Osteoblast (primary cell): ENCODE measurements at regions not wholly inside any gene's neighbourhood (a gene's known extent, or its start where the extent isn't known, plus 50 kb on each side); places are given as distances from the start of the nearest gene placed in this dataset.

Experiments
- DNase-seq: peaks from one replicate; pipeline ENCODE4 v3.0.0; 2011; ENCODE audit warnings: low spot score, mixed read lengths; ENCODE audit not compliant: insufficient read length; ENCODE audit errors: missing footprints
- H2AFZ ChIP-seq: 2 replicates; pipeline ENCODE4 v1.6.0; 2011; ENCODE audit warnings: mild to moderate bottlenecking, low read length
- H3K27ac ChIP-seq: 2 replicates; pipeline ENCODE4 v1.5.1; 2011; ENCODE audit warnings: mild to moderate bottlenecking, low read depth, low read length, moderate library complexity
- H3K27me3 ChIP-seq: 2 replicates; pipeline ENCODE4 v1.6.0; 2012; ENCODE audit warnings: mild to moderate bottlenecking, control low read depth, inconsistent platforms, low read length, moderate library complexity; ENCODE audit not compliant: insufficient read depth
- H3K36me3 ChIP-seq: 2 replicates; pipeline ENCODE4 v1.5.1; 2011; ENCODE audit warnings: mild to moderate bottlenecking, low read length, control low read depth, moderate library complexity; ENCODE audit not compliant: insufficient read depth
- H3K4me1 ChIP-seq: 2 replicates; pipeline ENCODE4 v1.5.1; 2011; ENCODE audit warnings: mild to moderate bottlenecking, low read length, control low read depth, moderate library complexity; ENCODE audit not compliant: insufficient read depth
- H3K4me2 ChIP-seq: 2 replicates; pipeline ENCODE4 v1.6.0; 2011; ENCODE audit warnings: mild to moderate bottlenecking, low read length; ENCODE audit not compliant: insufficient read depth
- H3K4me3 ChIP-seq: fragments of 200-600 bp; sonication (generic); 3 replicates; pipeline ENCODE4 v1.5.1; 2012; ENCODE audit warnings: mild to moderate bottlenecking, low read length, inconsistent platforms; ENCODE audit not compliant: insufficient read depth
- H3K79me2 ChIP-seq: 2 replicates; pipeline ENCODE4 v1.6.0; 2012; ENCODE audit warnings: mild to moderate bottlenecking, low read length, control low read depth, inconsistent platforms; ENCODE audit not compliant: insufficient read depth
- H3K9me3 ChIP-seq: 2 replicates; pipeline ENCODE4 v1.5.1; 2011; ENCODE audit warnings: low read depth, low read length, control low read depth
- H4K20me1 ChIP-seq: 2 replicates; pipeline ENCODE4 v1.6.0; 2012; ENCODE audit warnings: mild to moderate bottlenecking, low read length, control low read depth; ENCODE audit not compliant: insufficient read depth
- TF ChIP-seq, protein P1 (sequence below): IDR thresholded peaks from 2 replicates; pipeline ENCODE4 v1.5.1; 2011; ENCODE audit warnings: mild to moderate bottlenecking, low read depth, low read length, moderate library complexity; ENCODE audit errors: extremely low read depth

DNA sequence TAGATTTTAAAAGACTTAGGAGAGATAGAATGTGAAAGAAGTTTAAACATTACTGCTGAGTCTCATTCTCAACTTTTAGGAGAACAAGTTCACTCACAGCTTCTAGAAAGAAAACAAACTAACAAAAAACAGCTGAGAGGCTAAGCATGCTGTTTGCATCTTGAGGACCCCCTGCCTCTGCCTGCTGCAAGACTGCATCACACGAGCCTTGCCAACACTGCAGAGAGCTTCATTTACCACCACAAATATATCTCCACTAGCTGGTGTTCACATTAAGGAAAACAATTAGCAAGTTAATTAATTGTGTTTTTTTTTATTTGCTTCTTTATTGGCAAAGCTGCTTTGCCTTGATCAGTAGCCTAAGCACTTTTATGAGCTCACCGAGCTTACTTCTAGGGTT is 336.6 kb upstream of the KIAA1217 start:
- no peaks in the 10 kb centered on the region for H3K4me1 ChIP-seq
- TF ChIP-seq, protein P1, sequence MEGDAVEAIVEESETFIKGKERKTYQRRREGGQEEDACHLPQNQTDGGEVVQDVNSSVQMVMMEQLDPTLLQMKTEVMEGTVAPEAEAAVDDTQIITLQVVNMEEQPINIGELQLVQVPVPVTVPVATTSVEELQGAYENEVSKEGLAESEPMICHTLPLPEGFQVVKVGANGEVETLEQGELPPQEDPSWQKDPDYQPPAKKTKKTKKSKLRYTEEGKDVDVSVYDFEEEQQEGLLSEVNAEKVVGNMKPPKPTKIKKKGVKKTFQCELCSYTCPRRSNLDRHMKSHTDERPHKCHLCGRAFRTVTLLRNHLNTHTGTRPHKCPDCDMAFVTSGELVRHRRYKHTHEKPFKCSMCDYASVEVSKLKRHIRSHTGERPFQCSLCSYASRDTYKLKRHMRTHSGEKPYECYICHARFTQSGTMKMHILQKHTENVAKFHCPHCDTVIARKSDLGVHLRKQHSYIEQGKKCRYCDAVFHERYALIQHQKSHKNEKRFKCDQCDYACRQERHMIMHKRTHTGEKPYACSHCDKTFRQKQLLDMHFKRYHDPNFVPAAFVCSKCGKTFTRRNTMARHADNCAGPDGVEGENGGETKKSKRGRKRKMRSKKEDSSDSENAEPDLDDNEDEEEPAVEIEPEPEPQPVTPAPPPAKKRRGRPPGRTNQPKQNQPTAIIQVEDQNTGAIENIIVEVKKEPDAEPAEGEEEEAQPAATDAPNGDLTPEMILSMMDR: no peak
- H3K9me3 ChIP-seq: no peaks in the 10 kb centered on the region
- DNase-seq: no peak
- no peaks in the 10 kb centered on the region for H3K79me2 ChIP-seq
- H4K20me1 ChIP-seq: no peaks in the 10 kb centered on the region
- H3K27me3 ChIP-seq: no peaks in the 10 kb centered on the region
- no peak overlapping the region for H3K4me3 ChIP-seq
- no peak overlapping the region for H3K27ac ChIP-seq
- no peak overlapping the region for H2AFZ ChIP-seq
- no peak overlapping the region for H3K4me2 ChIP-seq
- H3K36me3 ChIP-seq: no peaks in the 10 kb centered on the region

DNA sequence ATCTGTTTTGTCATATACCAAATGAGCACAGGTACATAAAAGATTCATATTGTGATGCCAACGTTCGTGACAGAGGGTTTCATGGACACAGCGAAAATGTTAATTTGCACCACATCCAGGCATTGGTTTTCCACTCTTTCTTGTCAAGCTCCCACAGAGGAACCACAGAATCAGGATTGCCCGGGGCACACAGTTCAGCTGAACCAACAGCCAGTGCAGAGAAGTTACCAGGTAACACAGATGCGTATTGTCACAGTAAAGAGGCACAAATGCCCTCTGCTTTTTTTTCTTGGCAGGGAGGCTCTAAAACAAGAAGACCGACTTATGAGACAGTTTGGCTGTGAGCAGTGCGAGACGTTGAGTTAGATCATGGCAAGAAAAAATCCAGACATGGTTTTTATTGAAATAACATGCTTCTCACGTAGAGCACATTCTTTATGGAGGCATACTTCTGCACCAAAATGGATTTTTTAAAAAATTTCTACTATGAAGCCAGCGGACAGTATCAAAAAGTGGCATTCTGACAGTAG is 331.1 kb upstream of the KIAA1217 start:
- no peaks in the 10 kb centered on the region for H3K9me3 ChIP-seq
- H4K20me1 ChIP-seq: no peaks in the 10 kb centered on the region
- no peaks in the 10 kb centered on the region for H3K36me3 ChIP-seq
- TF ChIP-seq, protein P1: no peak
- no peak overlapping the region for H2AFZ ChIP-seq
- H3K4me1 ChIP-seq: no peaks in the 10 kb centered on the region
- no peaks in the 10 kb centered on the region for H3K79me2 ChIP-seq
- no peak overlapping the region for H3K27ac ChIP-seq
- no peak for DNase-seq
- H3K4me3 ChIP-seq: no peak overlapping the region
- no peak overlapping the region for H3K4me2 ChIP-seq
- H3K27me3 ChIP-seq: no peaks in the 10 kb centered on the region

DNA sequence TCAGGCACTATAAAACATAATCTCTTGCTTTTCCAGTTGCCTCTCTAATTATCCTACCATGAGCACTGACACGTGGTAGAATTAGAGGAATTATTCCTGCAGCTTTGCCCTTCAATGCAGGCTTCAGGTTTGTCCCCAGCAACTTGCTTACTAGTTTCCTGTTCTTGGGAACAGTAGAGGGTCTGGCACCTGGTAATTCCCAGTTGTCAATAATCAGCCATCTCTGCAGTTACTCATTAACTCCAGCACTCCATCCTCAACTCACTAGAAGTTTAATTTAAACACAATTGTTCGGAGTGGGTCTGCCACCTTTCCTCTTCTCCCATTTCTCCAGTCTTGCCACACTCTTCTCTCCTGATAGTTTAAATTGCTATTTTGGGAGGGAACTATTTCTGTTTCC is 324.3 kb upstream of the KIAA1217 start:
- H3K4me3 ChIP-seq: no peak overlapping the region
- no peaks in the 10 kb centered on the region for H3K27me3 ChIP-seq
- H4K20me1 ChIP-seq: no peaks in the 10 kb centered on the region
- TF ChIP-seq, protein P1: no peak
- no peak overlapping the region for H2AFZ ChIP-seq
- peaks cover 3% of the 10 kb centered on the region for H3K9me3 ChIP-seq
- H3K79me2 ChIP-seq: no peaks in the 10 kb centered on the region
- no peak for DNase-seq
- no peaks in the 10 kb centered on the region for H3K36me3 ChIP-seq
- H3K4me1 ChIP-seq: no peaks in the 10 kb centered on the region
- no peak overlapping the region for H3K4me2 ChIP-seq
- H3K27ac ChIP-seq: no peak overlapping the region

DNA sequence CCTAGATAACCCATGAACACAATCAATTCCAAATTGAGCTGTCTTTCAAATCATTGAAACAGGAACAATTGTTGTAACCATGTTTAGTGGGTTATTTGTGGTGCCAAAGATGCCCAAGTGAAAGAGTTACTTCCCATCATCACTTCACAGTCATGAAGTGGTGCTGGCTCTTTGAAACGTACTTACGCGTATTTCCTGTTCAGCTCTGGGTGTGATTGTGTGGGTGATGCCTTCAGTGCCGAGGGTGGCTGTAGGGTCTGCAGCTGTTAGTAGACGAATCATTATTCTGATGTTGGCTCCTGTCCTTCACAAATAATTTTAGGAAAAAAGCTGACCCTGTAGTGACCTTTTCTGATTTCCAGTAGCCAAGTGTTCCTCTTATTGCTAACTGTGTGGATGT is 323.1 kb upstream of the KIAA1217 start:
- no peak overlapping the region for H3K4me2 ChIP-seq
- no peaks in the 10 kb centered on the region for H3K36me3 ChIP-seq
- no peaks in the 10 kb centered on the region for H3K79me2 ChIP-seq
- no peak overlapping the region for H3K4me3 ChIP-seq
- H3K9me3 ChIP-seq: peaks cover 3% of the 10 kb centered on the region
- H2AFZ ChIP-seq: no peak overlapping the region
- TF ChIP-seq, protein P1: no peak
- H4K20me1 ChIP-seq: no peaks in the 10 kb centered on the region
- no peaks in the 10 kb centered on the region for H3K4me1 ChIP-seq
- H3K27ac ChIP-seq: no peak overlapping the region
- no peak for DNase-seq
- no peaks in the 10 kb centered on the region for H3K27me3 ChIP-seq
